Sigmoid colon (tissue), 4 donors: ENCODE measurements at regions not wholly inside any gene's neighbourhood (a gene's known extent, or its start where the extent isn't known, plus 50 kb on each side); places are given as distances from the start of the nearest gene placed in this dataset.

Source experiments
- CTCF ChIP-seq, 4 experiments: fragments of 450-650 bp in 3 of 4; fragments of 200-600 bp in 1 of 4; IDR thresholded peaks; one replicate each; pipeline ENCODE4 v1.5.1; 2016 to 2019; ENCODE audit warnings: antibody characterized with exemption in 4 of 4, mild to moderate bottlenecking in 3 of 4, moderate library complexity in 2 of 4
- EP300 ChIP-seq, 4 donors: sonication (generic); formaldehyde crosslinking; IDR thresholded peaks; one replicate each; pipeline ENCODE4 v1.6.1; 2017; ENCODE audit warnings: antibody characterized with exemption in 4 of 4
- POLR2A ChIP-seq, 2 donors: fragments of 450-650 bp; IDR thresholded peaks; one replicate each; pipeline ENCODE4 v1.6.1; 2016; ENCODE audit warnings: antibody characterized with exemption in 2 of 2, mild to moderate bottlenecking in 2 of 2, moderate library complexity in 2 of 2

GRCh38 chr5:31054453-31054852 lies 139.0 kb upstream of the CDH6 start:
- TF ChIP-seq POLR2A (IDR thresholded peaks at IDR 0.05) (no peak), CTCF (IDR thresholded peaks at IDR 0.05) (no peak), EP300 (IDR thresholded peaks at IDR 0.05) (no peak)
